BLaER1 treated with 17β-estradiol and CSF1 and Interleukin-3, amounts not matched to agents 10 nM and 100 nM (cell line): ENCODE measurements at regions not wholly inside any gene's neighbourhood (a gene's known extent, or its start where the extent isn't known, plus 50 kb on each side); places are given as distances from the start of the nearest gene placed in this dataset.

ENCODE experiments used
- H3K27ac ChIP-seq, 11 experiments: shearing (Covaris generic); formaldehyde crosslinking; 2 replicates each; pipeline ENCODE4 v1.8.1; 2022
- H3K27me3 ChIP-seq, 11 experiments: shearing (Covaris generic); formaldehyde crosslinking; 2 replicates each; pipeline ENCODE4 v1.8.1; 2022
- H3K36me3 ChIP-seq, 11 experiments: shearing (Covaris generic); formaldehyde crosslinking; 2 replicates each; pipeline ENCODE4 v1.8.1; 2022
- H3K4me1 ChIP-seq, 10 experiments: shearing (Covaris generic); formaldehyde crosslinking; 2 replicates each; pipeline ENCODE4 v1.8.1; 2022
- H3K4me2 ChIP-seq, 11 experiments: shearing (Covaris generic); formaldehyde crosslinking; 2 replicates each; pipeline ENCODE4 v1.8.1; 2022
- H3K4me3 ChIP-seq, 10 experiments: shearing (Covaris generic); formaldehyde crosslinking; 2 replicates each; pipeline ENCODE4 v1.8.1; 2022
- H3K9ac ChIP-seq, 11 experiments: shearing (Covaris generic); formaldehyde crosslinking; 2 replicates each; pipeline ENCODE4 v1.8.1; 2022
- H3K9me3 ChIP-seq, 11 experiments: shearing (Covaris generic); formaldehyde crosslinking; replicated peaks in 1 of 11; 2 replicates each; pipeline ENCODE4 v1.8.1; 2022
- H4K20me1 ChIP-seq, 11 experiments: shearing (Covaris generic); formaldehyde crosslinking; 2 replicates each; pipeline ENCODE4 v1.8.1; 2022
- Cebpa-rat ChIP-seq, 11 experiments: shearing (Covaris generic); IDR thresholded peaks; 2 replicates each; pipeline ENCODE4 v1.8.1; 2022

- no peak overlapping the region for H3K4me3 ChIP-seq
- no peak overlapping the region for H3K4me2 ChIP-seq
- H3K9ac ChIP-seq = no peak overlapping the region
- no peak for TF ChIP-seq Cebpa-rat (IDR thresholded peaks at IDR 0.05)
- no peak overlapping the region for H3K27ac ChIP-seq
- H3K9me3 ChIP-seq = peaks cover 0 to 11% (median 0%) of the 10 kb centered on the region in 11 experiments; a peak in 1 of 22 replicates
- no peaks in the 10 kb centered on the region for H4K20me1 ChIP-seq
- H3K4me1 ChIP-seq = no peaks in the 10 kb centered on the region
- no peaks in the 10 kb centered on the region for H3K27me3 ChIP-seq
- no peaks in the 10 kb centered on the region for H3K36me3 ChIP-seq
Measured at GRCh38 chr20:16970776-16971175, 222.6 kb downstream of the OTOR start.

- H3K4me2 ChIP-seq = no peak overlapping the region
- no peaks in the 10 kb centered on the region for H4K20me1 ChIP-seq
- H3K4me3 ChIP-seq = no peak overlapping the region
- H3K36me3 ChIP-seq = no peaks in the 10 kb centered on the region
- no peaks in the 10 kb centered on the region for H3K4me1 ChIP-seq
- no peak overlapping the region for H3K9ac ChIP-seq
- TF ChIP-seq Cebpa-rat (IDR thresholded peaks at IDR 0.05) = no peak
- no peaks in the 10 kb centered on the region for H3K27me3 ChIP-seq
- peaks cover 0 to 15% (median 0%) of the 10 kb centered on the region in 11 experiments; a peak in 3 of 22 replicates for H3K9me3 ChIP-seq
- no peak overlapping the region for H3K27ac ChIP-seq
Measured at GRCh38 chr20:16974080-16974854, 226.1 kb downstream of the OTOR start.

- Histone ChIP-seq H3K4me3 (no peak overlapping the region), H3K4me1 (no peaks in the 10 kb centered on the region), H3K27me3 (no peaks in the 10 kb centered on the region), H3K9ac (no peak overlapping the region), H3K9me3 (peaks cover 0 to 15% (median 0%) of the 10 kb centered on the region in 11 experiments; a peak in 3 of 22 replicates), H4K20me1 (no peaks in the 10 kb centered on the region), H3K27ac (no peak overlapping the region), H3K4me2 (no peak overlapping the region), H3K36me3 (no peaks in the 10 kb centered on the region)
- no peak for TF ChIP-seq Cebpa-rat (IDR thresholded peaks at IDR 0.05)
Measured at GRCh38 chr20:16974855-16975162, 226.7 kb downstream of the OTOR start.

- no peaks in the 10 kb centered on the region for H3K27me3 ChIP-seq
- no peaks in the 10 kb centered on the region for H3K4me1 ChIP-seq
- H3K36me3 ChIP-seq = no peaks in the 10 kb centered on the region
- TF ChIP-seq Cebpa-rat (IDR thresholded peaks at IDR 0.05) = no peak
- H3K4me3 ChIP-seq = no peak overlapping the region
- peaks cover 0 to 15% (median 0%) of the 10 kb centered on the region in 11 experiments; a peak in 3 of 22 replicates for H3K9me3 ChIP-seq
- H4K20me1 ChIP-seq = no peaks in the 10 kb centered on the region
- no peak overlapping the region for H3K27ac ChIP-seq
- no peak overlapping the region for H3K9ac ChIP-seq
- no peak overlapping the region for H3K4me2 ChIP-seq
Measured at GRCh38 chr20:16975682-16976081, 227.5 kb downstream of the OTOR start.

- Histone ChIP-seq H3K36me3 (no peaks in the 10 kb centered on the region), H3K4me1 (no peaks in the 10 kb centered on the region), H3K9me3 (peaks cover 0 to 15% (median 5%) of the 10 kb centered on the region in 11 experiments; a peak in 6 of 22 replicates), H3K27ac (no peak overlapping the region), H3K9ac (no peak overlapping the region), H4K20me1 (no peaks in the 10 kb centered on the region), H3K4me3 (no peak overlapping the region), H3K27me3 (no peaks in the 10 kb centered on the region), H3K4me2 (no peak overlapping the region)
- no peak for TF ChIP-seq Cebpa-rat (IDR thresholded peaks at IDR 0.05)
Measured at GRCh38 chr20:16978497-16978896, 230.3 kb downstream of the OTOR start.

GRCh38 chr20:16982091-16982726, 234.1 kb downstream of the OTOR start:
- Histone ChIP-seq H4K20me1 (no peaks in the 10 kb centered on the region), H3K4me3 (no peak overlapping the region), H3K36me3 (no peaks in the 10 kb centered on the region), H3K9ac (no peak overlapping the region), H3K27me3 (no peaks in the 10 kb centered on the region), H3K4me1 (no peaks in the 10 kb centered on the region), H3K4me2 (no peak overlapping the region), H3K9me3 (peaks cover 0 to 10% (median 4%) of the 10 kb centered on the region in 11 experiments; a peak in 5 of 22 replicates), H3K27ac (no peak overlapping the region)
- TF ChIP-seq Cebpa-rat (IDR thresholded peaks at IDR 0.05) = no peak

- no peaks in the 10 kb centered on the region for H3K36me3 ChIP-seq
- no peak overlapping the region for H3K9ac ChIP-seq
- H4K20me1 ChIP-seq = no peaks in the 10 kb centered on the region
- H3K4me3 ChIP-seq = no peak overlapping the region
- H3K27me3 ChIP-seq = no peaks in the 10 kb centered on the region
- TF ChIP-seq Cebpa-rat (IDR thresholded peaks at IDR 0.05) = no peak
- H3K4me2 ChIP-seq = no peak overlapping the region
- H3K4me1 ChIP-seq = no peaks in the 10 kb centered on the region
- H3K27ac ChIP-seq = no peak overlapping the region
- H3K9me3 ChIP-seq = peaks cover 0 to 8% (median 0%) of the 10 kb centered on the region in 11 experiments; a peak in 4 of 22 replicates
Measured at GRCh38 chr20:16984481-16984880, 236.3 kb downstream of the OTOR start.

- no peak overlapping the region for H3K4me3 ChIP-seq
- no peak overlapping the region for H3K9ac ChIP-seq
Measured at GRCh38 chr20:17003170-17003870, 223.5 kb upstream of the PCSK2 start.

GRCh38 chr20:17010181-17010580, 216.7 kb upstream of the PCSK2 start:
- TF ChIP-seq Cebpa-rat (IDR thresholded peaks at IDR 0.05) = no peak
- Histone ChIP-seq H3K27me3 (no peaks in the 10 kb centered on the region), H4K20me1 (no peaks in the 10 kb centered on the region), H3K36me3 (no peaks in the 10 kb centered on the region), H3K9me3 (no peaks in the 10 kb centered on the region), H3K4me2 (no peak overlapping the region), H3K4me1 (no peaks in the 10 kb centered on the region; a peak in 1 of 20 replicates), H3K4me3 (no peak overlapping the region), H3K27ac (no peak overlapping the region), H3K9ac (no peak overlapping the region)

More at GRCh38 chr20:17003170-17003870, 223.5 kb upstream of the PCSK2 start:
- Histone ChIP-seq H3K27me3 (no peaks in the 10 kb centered on the region), H3K9me3 (no peaks in the 10 kb centered on the region), H3K27ac (no peak overlapping the region), H3K4me1 (no peaks in the 10 kb centered on the region), H3K36me3 (no peaks in the 10 kb centered on the region), H4K20me1 (no peaks in the 10 kb centered on the region), H3K4me2 (no peak overlapping the region)
- no peak for TF ChIP-seq Cebpa-rat (IDR thresholded peaks at IDR 0.05)
